ENCODE measurements at regions not wholly inside any gene's neighbourhood (a gene's known extent, or its start where the extent isn't known, plus 50 kb on each side); places are given as distances from the start of the nearest gene placed in this dataset.

DNA sequence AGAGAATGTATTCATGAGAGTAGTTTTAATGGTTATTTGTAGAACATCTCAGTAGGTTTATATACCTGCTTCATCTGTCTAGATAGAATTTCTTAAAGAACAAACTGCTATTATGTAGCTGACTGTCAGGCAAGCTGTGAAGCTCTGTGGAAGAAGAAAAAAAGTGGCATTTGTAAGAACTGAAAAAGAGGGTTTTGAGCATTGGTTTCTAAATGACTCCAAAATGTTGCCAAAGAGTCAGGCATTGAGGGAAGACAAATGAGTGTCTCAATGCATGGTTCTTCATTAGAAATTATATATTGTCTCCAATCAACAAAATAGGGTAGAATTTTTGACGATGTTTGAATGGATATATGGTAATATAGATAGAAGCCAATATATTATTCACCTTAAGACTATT is 1276.1 kb downstream of the KCNT2 start:
- ChIA-PET POLR2A (no interaction called here), CTCF (no interaction called here)
- H3K4me3 ChIP-seq (ENCODE audit: low read depth, low read length), result no peak overlapping the region
- TF ChIP-seq, protein P1, sequence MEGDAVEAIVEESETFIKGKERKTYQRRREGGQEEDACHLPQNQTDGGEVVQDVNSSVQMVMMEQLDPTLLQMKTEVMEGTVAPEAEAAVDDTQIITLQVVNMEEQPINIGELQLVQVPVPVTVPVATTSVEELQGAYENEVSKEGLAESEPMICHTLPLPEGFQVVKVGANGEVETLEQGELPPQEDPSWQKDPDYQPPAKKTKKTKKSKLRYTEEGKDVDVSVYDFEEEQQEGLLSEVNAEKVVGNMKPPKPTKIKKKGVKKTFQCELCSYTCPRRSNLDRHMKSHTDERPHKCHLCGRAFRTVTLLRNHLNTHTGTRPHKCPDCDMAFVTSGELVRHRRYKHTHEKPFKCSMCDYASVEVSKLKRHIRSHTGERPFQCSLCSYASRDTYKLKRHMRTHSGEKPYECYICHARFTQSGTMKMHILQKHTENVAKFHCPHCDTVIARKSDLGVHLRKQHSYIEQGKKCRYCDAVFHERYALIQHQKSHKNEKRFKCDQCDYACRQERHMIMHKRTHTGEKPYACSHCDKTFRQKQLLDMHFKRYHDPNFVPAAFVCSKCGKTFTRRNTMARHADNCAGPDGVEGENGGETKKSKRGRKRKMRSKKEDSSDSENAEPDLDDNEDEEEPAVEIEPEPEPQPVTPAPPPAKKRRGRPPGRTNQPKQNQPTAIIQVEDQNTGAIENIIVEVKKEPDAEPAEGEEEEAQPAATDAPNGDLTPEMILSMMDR (IDR thresholded peaks at IDR 0.05; ENCODE audit: insufficient read depth, low read length, missing control alignments), result no peak
- DNase-seq (ENCODE audit: low read depth, low spot score), result no peak

DNA sequence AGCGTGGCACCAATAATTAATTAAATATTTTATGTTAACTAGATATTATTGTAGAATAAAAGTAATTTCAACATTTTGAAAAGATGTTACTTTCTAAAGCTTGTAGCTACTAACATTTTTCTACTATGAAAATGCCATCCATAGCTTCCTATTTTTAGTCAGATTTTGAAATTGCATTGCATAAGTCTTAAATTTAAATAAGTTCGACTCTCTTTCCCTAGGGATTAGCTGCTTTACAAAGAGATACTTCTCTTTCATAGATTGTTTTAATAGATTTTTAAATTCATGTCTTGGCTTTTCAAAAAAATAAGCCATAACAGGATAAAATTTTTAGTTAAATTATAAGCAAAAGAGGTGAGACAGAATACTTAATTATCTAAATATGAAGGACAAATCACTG is 1279.6 kb downstream of the KCNT2 start:
- no peak overlapping the region for H3K4me3 ChIP-seq (ENCODE audit: low read depth, low read length)
- ChIA-PET CTCF (no interaction called here), POLR2A (no interaction called here)
- TF ChIP-seq, protein P1 (IDR thresholded peaks at IDR 0.05; ENCODE audit: insufficient read depth, low read length, missing control alignments), result no peak
- no peak for DNase-seq (ENCODE audit: low read depth, low spot score)

DNA sequence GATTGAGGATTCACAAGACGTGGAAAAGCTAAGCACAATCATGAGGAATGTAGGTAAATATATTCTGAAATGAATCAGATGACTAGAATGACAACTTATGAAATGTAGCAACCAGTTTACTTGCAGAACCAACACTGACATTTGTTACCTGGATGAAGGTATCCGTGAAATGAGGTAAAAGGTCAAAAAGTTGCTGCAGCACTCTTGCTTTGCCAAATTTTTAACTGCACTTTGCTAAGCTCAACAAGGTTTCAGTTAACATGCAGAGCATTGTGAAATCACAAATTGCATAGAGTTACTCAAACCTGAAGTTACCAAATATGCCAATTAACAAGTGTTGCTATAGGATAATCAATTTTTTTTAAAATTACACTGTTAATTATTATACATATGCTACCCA is 1280.1 kb downstream of the KCNT2 start:
- TF ChIP-seq, protein P1 (IDR thresholded peaks at IDR 0.05; ENCODE audit: insufficient read depth, low read length, missing control alignments), result no peak
- H3K4me3 ChIP-seq (ENCODE audit: low read depth, low read length), result no peak overlapping the region
- ChIA-PET CTCF (no interaction called here), POLR2A (no interaction called here)
- DNase-seq (ENCODE audit: low read depth, low spot score), result no peak

DNA sequence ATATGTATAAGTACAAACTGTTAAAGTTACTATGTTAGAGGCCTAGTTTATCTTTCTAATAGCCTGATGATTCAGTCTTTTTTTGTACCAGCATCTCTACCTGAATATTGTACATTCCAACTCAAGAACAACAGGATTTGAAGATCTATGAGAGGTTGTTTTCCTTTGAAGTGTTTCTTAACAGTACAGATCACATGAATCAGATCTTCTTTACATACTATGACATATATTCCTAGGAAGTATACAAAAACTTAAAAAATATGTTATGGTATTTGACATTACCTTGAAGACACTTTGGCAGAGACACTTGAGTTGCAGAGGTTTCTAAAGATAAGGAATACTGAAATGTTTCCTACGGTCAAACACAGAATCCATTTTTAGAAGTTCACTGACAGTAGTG is 1280.9 kb downstream of the KCNT2 start:
- TF ChIP-seq, protein P1 (IDR thresholded peaks at IDR 0.05; ENCODE audit: insufficient read depth, low read length, missing control alignments), result no peak
- no peak for DNase-seq (ENCODE audit: low read depth, low spot score)
- H3K4me3 ChIP-seq (ENCODE audit: low read depth, low read length), result no peak overlapping the region
- POLR2A ChIA-PET, result no interaction called here
- CTCF ChIA-PET, result no interaction called here

DNA sequence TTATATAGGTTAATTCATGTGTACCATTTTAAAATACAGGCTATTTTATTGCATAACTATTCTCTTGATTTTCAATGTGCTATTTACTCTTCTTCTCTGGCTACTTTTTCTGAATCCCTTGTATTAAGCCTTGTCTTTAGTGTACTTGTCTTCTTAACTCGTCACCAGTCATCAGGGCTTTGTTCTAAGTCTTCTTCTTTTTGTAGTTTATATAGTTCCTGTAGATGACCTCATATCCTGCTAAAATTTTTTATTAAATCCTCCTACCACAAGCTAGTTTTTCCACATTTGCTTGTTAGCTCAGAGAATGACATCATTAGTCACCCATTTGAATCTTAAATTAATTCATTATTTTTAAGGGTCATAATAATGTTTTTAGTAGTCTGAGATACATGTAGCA is 1281.9 kb downstream of the KCNT2 start:
- no peak overlapping the region for H3K4me3 ChIP-seq (ENCODE audit: low read depth, low read length)
- POLR2A ChIA-PET, result no interaction called here
- TF ChIP-seq, protein P1 (IDR thresholded peaks at IDR 0.05; ENCODE audit: insufficient read depth, low read length, missing control alignments), result no peak
- DNase-seq (ENCODE audit: low read depth, low spot score), result no peak
- CTCF ChIA-PET, result no interaction called here

DNA sequence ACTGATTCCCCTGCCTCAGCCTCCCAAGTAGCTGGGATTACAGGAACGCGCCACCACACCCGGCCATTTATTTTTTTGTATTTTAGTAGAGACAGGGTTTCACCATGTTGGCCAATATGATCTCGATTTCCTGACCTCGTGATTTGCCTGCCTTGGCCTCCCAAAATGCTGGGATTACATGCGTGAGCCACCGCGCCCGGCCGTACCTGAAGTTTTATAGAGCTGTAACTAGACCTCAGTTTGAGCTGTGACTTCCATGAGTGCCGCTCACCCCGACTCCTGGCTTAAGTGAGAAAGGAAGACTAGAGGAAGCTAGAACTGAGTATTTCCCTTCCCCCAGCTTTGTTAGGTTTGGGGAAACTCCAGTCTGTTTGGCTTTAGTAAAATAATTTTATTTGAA is 1283.1 kb downstream of the KCNT2 start:
- TF ChIP-seq, protein P1 (IDR thresholded peaks at IDR 0.05; ENCODE audit: insufficient read depth, low read length, missing control alignments), result no peak
- POLR2A ChIA-PET, result no interaction called here

More for the DNA sequence above, 1283.1 kb downstream of the KCNT2 start:
- CTCF ChIA-PET, result no interaction called here
- H3K4me3 ChIP-seq (ENCODE audit: low read depth, low read length), result no peak overlapping the region
- no peak for DNase-seq (ENCODE audit: low read depth, low spot score)

All from AG04449 (cell line).